GM18505 (cell line): ENCODE measurements at regions not wholly inside any gene's neighbourhood (a gene's known extent, or its start where the extent isn't known, plus 50 kb on each side); places are given as distances from the start of the nearest gene placed in this dataset.
"Not testable (repeated sequence)": the region's sequence is repeated elsewhere in the genome, so short reads cannot be mapped to it uniquely, and the experiment has no call there.

Experiments used
- ATAC-seq: cut with Tn5 transposase; IDR thresholded peaks from one replicate; pipeline ENCODE4 v1.9.1; 2021; ENCODE audit not compliant: unreplicated experiment
- POLR2A ChIP-seq: IDR thresholded peaks from 4 replicates; pipeline ENCODE4 v1.6.1; 2011; ENCODE audit warnings: borderline replicate concordance; ENCODE audit not compliant: insufficient read depth, insufficient read length; ENCODE audit errors: extremely low read depth

DNA sequence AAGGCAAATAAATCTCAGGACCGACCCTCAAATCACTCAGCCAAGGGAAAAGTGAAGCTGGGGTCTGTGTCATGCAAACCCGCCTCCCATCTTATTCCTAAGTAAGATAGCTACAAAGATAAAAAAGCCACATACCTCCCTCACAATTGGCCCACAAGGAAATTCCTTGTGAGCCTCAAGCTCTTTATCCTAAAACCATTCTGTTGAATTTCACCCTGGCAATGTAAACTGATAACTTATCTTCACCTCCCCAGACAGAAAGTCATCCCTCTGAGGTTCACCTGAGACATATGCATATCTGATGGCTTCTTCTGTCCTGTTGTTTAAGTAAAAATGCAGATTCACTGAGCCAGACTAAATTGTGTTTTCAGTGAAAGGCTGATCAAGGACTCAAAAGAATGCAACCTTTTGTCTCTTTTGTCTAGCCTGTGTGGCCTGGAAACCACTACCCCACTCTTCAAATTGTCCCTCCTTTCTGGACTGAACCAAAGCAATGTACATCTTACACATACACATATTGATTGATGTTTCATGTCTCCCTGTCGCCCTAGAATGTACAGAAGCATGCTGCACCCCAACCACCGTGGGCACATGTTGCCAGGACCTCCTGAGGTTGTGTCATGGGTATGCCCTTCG is 91.3 kb downstream of the MFAP3L start:
- ATAC-seq = no peak
- no peak for TF ChIP-seq POLR2A

- TF ChIP-seq POLR2A = no peak
- no peak for ATAC-seq
These were observed 92.7 kb downstream of the MFAP3L start for GRCh38 chr4:169933531-169933930.

- ATAC-seq = no peak
- no peak for TF ChIP-seq POLR2A
These were observed 94.2 kb downstream of the MFAP3L start for GRCh38 chr4:169931964-169932363.

DNA sequence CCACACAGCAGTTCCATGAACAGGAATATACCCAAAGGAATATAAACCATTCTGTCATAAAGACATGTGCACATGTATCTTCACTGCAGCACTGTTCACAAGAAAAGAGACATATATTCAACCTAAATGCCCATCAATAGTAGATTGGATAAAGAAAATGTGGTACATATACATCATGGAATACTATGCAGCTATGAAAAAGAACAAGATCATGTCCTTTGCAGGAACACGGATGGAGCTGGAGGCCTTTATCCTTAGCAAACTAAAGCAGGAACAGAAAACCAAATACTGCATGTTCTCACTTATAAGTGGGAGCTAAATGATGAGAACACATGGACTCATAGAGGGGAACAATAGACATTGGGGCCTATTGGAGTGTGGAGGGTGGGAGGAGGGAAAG is 95.4 kb downstream of the MFAP3L start:
- not testable (repeated sequence) for ATAC-seq

- no peak for TF ChIP-seq POLR2A
These were observed 98.9 kb downstream of the MFAP3L start for GRCh38 chr4:169927280-169927679.

GRCh38 chr4:169925678-169926077 is 100.5 kb downstream of the MFAP3L start:
- ATAC-seq = no peak
- no peak for TF ChIP-seq POLR2A

More at GRCh38 chr4:169927280-169927679, 98.9 kb downstream of the MFAP3L start:
- ATAC-seq = no peak

GRCh38 chr4:169922632-169923276 is 103.4 kb downstream of the MFAP3L start:
- no peak for TF ChIP-seq POLR2A
- ATAC-seq = no peak

DNA sequence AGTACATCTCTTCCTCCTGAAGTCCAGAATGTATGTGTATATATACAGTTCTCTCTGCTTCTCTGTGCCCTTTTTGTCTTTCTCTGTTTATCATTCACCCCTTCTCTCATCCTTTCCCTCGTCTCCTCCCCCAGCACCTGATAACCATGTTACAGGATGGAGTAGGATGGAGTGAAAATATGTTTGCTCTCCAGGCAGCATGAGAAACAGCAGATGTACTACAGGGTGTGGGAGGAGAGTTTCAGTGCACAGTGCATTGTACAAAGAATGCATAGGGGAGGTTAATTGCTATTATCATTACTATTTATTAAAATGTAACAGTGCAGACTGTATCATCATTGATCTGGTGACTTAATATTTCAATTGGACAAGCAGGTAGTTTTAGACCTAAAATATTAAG is 104.5 kb downstream of the MFAP3L start:
- no peak for TF ChIP-seq POLR2A
- ATAC-seq = no peak

DNA sequence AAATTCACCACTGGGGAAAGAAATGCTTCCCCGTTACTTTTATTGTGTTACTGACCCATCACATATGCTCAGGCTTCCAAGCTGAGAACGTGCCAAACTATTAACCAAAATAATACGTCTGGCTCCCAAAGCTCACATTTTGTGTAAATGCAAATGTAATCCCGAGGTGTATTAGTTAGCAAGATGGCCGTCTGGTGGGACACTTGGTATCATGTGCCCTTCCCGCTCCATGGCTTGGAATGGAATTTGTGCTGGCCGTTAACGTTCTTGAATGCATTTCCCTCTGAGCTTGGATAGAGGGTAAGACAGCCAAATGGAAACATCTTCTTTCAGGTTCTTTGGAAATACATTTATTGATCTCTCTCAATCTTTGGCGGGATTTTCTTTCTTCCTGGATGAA is 105.0 kb downstream of the MFAP3L start:
- no peak for ATAC-seq
- TF ChIP-seq POLR2A = no peak

GRCh38 chr4:169919194-169920124 is 106.7 kb downstream of the MFAP3L start:
- not testable (repeated sequence) for ATAC-seq

GRCh38 chr4:169915545-169915944 is 110.7 kb downstream of the MFAP3L start:
- no peak for TF ChIP-seq POLR2A
- no peak for ATAC-seq

DNA sequence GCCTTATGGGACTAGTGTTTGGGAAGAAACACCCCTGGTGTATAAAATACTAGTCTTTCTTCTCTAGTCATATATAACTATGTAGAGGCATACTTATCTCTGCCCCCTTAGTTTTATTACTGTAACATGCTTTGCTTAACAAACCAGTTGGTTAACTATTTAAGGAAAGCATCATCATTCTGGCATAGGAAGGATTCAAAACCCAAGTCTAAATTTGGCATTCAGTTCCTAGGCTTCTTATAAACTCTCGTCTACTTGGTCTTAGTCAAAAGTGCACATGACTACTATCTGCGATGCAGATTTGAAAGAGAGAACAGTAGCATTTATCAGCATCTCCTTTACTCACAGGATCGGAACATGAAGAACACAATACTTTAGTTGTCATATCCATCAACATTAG is 111.3 kb downstream of the MFAP3L start:
- no peak for ATAC-seq
- TF ChIP-seq POLR2A = no peak

DNA sequence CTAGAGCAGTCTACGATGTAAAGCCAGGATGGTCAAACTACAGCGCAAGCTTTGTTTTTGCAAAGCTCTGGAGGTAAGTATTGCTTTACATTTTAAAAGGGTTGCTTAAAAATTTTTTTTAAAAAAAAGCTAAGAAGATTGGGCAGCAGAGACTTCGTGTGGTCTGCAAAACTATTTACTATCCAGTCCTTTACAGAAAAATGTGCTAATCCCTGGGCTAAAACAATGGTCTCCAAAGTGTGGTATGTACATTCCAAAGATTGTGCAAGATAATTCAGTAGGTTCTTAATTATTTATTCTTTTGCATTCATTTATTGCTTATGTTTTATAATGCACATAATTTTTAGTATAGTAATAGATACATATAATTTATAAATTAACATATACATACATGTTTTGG is 113.2 kb downstream of the MFAP3L start:
- no peak for ATAC-seq
- TF ChIP-seq POLR2A = no peak

DNA sequence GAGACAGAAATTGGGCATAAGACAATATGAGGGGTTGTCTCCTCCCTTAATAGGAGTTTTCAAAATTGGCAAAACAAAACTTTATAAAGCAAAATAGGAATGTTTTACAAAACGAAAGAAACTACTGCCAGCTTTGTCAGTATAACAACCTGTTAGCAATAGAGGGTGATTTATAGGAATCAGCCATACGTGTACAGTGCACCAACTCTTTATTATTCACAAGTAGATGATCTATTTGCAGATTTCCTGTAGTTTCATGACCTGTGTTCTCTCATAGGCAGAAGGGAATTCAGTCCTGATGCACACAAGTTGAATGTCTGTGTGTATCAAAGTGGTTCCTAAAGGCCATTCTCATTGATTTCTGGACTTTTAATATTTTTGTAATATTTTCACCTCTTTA is 116.3 kb downstream of the MFAP3L start:
- TF ChIP-seq POLR2A = no peak
- ATAC-seq = no peak
